Keratinocyte (primary cell): ENCODE measurements at regions not wholly inside any gene's neighbourhood (a gene's known extent, or its start where the extent isn't known, plus 50 kb on each side); places are given as distances from the start of the nearest gene placed in this dataset.

ENCODE experiments used
- EZH2 ChIP-seq: IDR thresholded peaks from one replicate; pipeline ENCODE4 v1.6.1; 2012; ENCODE audit warnings: inconsistent platforms, mild to moderate bottlenecking, low read length, moderate library complexity
- TF ChIP-seq, protein P1 (sequence below), 3 experiments: IDR thresholded peaks in 1 of 3; conservative IDR thresholded peaks in 1 of 3; optimal IDR thresholded peaks in 1 of 3; 2 replicates in 2 of 3; 3 replicates in 1 of 3; pipeline versions ENCODE3 to v1.5.1; 2011; ENCODE audit warnings: low read length in 3 of 3, mild to moderate bottlenecking in 3 of 3, moderate library complexity in 2 of 3, control low read depth in 1 of 3, inconsistent platforms in 1 of 3; ENCODE audit not compliant: insufficient read depth in 2 of 3; ENCODE audit errors: extremely low read depth in 1 of 3

DNA sequence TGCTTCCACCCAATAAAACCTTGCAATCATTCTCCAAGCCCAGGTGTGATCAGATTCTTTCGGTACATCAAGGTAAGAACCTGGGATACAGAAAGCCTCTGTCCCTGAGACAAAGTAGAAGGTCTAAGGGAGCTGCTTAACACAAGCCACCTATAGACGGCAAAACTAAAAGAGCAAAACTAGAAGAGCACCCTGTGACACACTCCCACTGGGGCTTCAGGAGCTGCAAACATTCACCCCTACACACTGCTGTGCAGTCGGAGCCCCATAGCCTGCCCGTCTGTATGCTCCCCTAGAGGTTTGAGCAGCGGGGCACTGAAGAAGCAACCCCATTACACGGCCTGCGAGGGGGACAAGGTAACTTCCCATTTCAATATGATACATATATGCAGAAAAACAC, 179.6 kb upstream of the CDH9 start:
- TF ChIP-seq, protein P1, sequence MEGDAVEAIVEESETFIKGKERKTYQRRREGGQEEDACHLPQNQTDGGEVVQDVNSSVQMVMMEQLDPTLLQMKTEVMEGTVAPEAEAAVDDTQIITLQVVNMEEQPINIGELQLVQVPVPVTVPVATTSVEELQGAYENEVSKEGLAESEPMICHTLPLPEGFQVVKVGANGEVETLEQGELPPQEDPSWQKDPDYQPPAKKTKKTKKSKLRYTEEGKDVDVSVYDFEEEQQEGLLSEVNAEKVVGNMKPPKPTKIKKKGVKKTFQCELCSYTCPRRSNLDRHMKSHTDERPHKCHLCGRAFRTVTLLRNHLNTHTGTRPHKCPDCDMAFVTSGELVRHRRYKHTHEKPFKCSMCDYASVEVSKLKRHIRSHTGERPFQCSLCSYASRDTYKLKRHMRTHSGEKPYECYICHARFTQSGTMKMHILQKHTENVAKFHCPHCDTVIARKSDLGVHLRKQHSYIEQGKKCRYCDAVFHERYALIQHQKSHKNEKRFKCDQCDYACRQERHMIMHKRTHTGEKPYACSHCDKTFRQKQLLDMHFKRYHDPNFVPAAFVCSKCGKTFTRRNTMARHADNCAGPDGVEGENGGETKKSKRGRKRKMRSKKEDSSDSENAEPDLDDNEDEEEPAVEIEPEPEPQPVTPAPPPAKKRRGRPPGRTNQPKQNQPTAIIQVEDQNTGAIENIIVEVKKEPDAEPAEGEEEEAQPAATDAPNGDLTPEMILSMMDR (optimal IDR thresholded peaks at IDR 0.05 in 1 of 3, IDR thresholded peaks at IDR 0.05 in 1 of 3, conservative IDR thresholded peaks at IDR 0.05 in 1 of 3; ENCODE audit: extremely low read depth in 1 of 3, insufficient read depth in 2 of 3, low read length in 3 of 3) = no peak
- no peak for TF ChIP-seq EZH2
